Bronchial epithelial cell (primary cell): ENCODE measurements at regions not wholly inside any gene's neighbourhood (a gene's known extent, or its start where the extent isn't known, plus 50 kb on each side); places are given as distances from the start of the nearest gene placed in this dataset.
A peak's percentile ranks its signal among the peaks of the same experiment; 100 is the strongest.

Experiments used
- DNase-seq: peaks from one replicate; pipeline ENCODE4 v3.0.0-alpha.2; 2010; ENCODE audit warnings: low read depth
- FAIRE-seq: peaks from 2 replicates; lab custom pipeline; 2011; peaks lifted over from hg19 to GRCh38; lab: Jason Lieb, UNC
- H3K27me3 ChIP-seq: 2 replicates; pipeline ENCODE4 v1.5.1; 2011; ENCODE audit warnings: low read length; ENCODE audit not compliant: control insufficient read depth, insufficient read depth
- H3K36me3 ChIP-seq: 2 replicates; pipeline ENCODE4 v1.5.1; 2011; ENCODE audit warnings: low read length; ENCODE audit not compliant: control insufficient read depth, insufficient read depth
- H3K4me3 ChIP-seq: 2 replicates; pipeline ENCODE4 v1.5.1; 2011; ENCODE audit warnings: mild to moderate bottlenecking, low read depth, low read length, control low read depth
- CTCF ChIP-seq: IDR thresholded peaks from 2 replicates; pipeline ENCODE4 v1.5.1; 2011; ENCODE audit warnings: mild to moderate bottlenecking, moderate library complexity, low read length, control low read depth, inconsistent platforms; ENCODE audit not compliant: insufficient read depth, severe bottlenecking

GRCh38 chr4:189177130-189177529 lies 763.5 kb upstream of the FRG1 start:
- H3K4me3 ChIP-seq: no peak overlapping the region
- no peaks in the 10 kb centered on the region for H3K36me3 ChIP-seq
- no peaks in the 10 kb centered on the region for H3K27me3 ChIP-seq
- peak; percentile 61 for DNase-seq
- no peak for TF ChIP-seq CTCF
- no peak for FAIRE-seq

GRCh38 chr4:189178125-189178746 lies 762.4 kb upstream of the FRG1 start:
- no peak for TF ChIP-seq CTCF
- H3K27me3 ChIP-seq: no peaks in the 10 kb centered on the region
- no peak overlapping the region for H3K4me3 ChIP-seq
- DNase-seq (no peak), FAIRE-seq (no peak)
- H3K36me3 ChIP-seq: no peaks in the 10 kb centered on the region

GRCh38 chr4:189185810-189186432 lies 754.8 kb upstream of the FRG1 start:
- no peak for FAIRE-seq
- no peak for TF ChIP-seq CTCF
- Histone ChIP-seq H3K4me3 (no peak overlapping the region), H3K27me3 (no peaks in the 10 kb centered on the region), H3K36me3 (no peaks in the 10 kb centered on the region)
- DNase-seq: no peak

- no peaks in the 10 kb centered on the region for H3K27me3 ChIP-seq
Measured at GRCh38 chr4:189187531-189188052, 753.1 kb upstream of the FRG1 start.

GRCh38 chr4:189198624-189199023 lies 742.0 kb upstream of the FRG1 start:
- Histone ChIP-seq H3K27me3 (no peaks in the 10 kb centered on the region), H3K4me3 (no peak overlapping the region), H3K36me3 (no peaks in the 10 kb centered on the region)
- no peak for DNase-seq
- FAIRE-seq: no peak
- no peak for TF ChIP-seq CTCF

More at GRCh38 chr4:189187531-189188052, 753.1 kb upstream of the FRG1 start:
- FAIRE-seq (no peak), DNase-seq (peak; percentile 64)
- Histone ChIP-seq H3K36me3 (no peaks in the 10 kb centered on the region), H3K4me3 (no peak overlapping the region)
- no peak for TF ChIP-seq CTCF
